A549 (cell line): ENCODE measurements at regions not wholly inside any gene's neighbourhood (a gene's known extent, or its start where the extent isn't known, plus 50 kb on each side); places are given as distances from the start of the nearest gene placed in this dataset.

Experiments
- CTCF ChIP-seq: fragments of >200 bp; sonication (Bioruptor Twin); formaldehyde crosslinking; IDR thresholded peaks from 3 replicates; pipeline ENCODE4 v1.5.1; 2016
- EP300 ChIP-seq, 2 experiments: fragments of >200 bp; sonication (Bioruptor Twin); formaldehyde crosslinking; IDR thresholded peaks; 2 replicates in 1 of 2; 3 replicates in 1 of 2; pipeline ENCODE4 v1.6.1; 2016 to 2017
- FOXS1 ChIP-seq: fragments of 250-450 bp; sonication (Bioruptor Pico); IDR thresholded peaks from 2 replicates; pipeline ENCODE4 v1.5.0; 2020; ENCODE audit warnings: mild to moderate bottlenecking, moderate library complexity
- NPAS2 ChIP-seq: fragments of 250-450 bp; sonication (Bioruptor Pico); IDR thresholded peaks from 2 replicates; pipeline ENCODE4 v1.8.0; 2022; ENCODE audit warnings: mild to moderate bottlenecking, moderate library complexity, borderline replicate concordance
- POLR2A ChIP-seq: IDR thresholded peaks from 2 replicates; pipeline ENCODE4 v1.6.1; 2012; ENCODE audit warnings: mild to moderate bottlenecking, low read length
- RAD21 ChIP-seq, 2 experiments: fragments of >200 bp in 1 of 2; sonication (Bioruptor Twin) in 1 of 2; formaldehyde crosslinking in 1 of 2; IDR thresholded peaks in 1 of 2; conservative IDR thresholded peaks in 1 of 2; 2 replicates in 1 of 2; 3 replicates in 1 of 2; pipeline ENCODE4 v1.6.1; 2012 to 2018; ENCODE audit warnings: inconsistent platforms in 1 of 2

GRCh38 chr18:5622905-5623304, 79.1 kb upstream of the EPB41L3 start:
- TF ChIP-seq FOXS1 (CRISPR knock-in tag) (no peak), POLR2A (no peak), EP300 (IDR thresholded peaks at IDR 0.05) (no peak), CTCF (no peak), NPAS2 (CRISPR knock-in tag) (no peak), RAD21 (conservative IDR thresholded peaks at IDR 0.05 in 1 of 2, IDR thresholded peaks at IDR 0.05 in 1 of 2) (no peak)
